Brain pericyte (primary cell): ENCODE measurements at regions not wholly inside any gene's neighbourhood (a gene's known extent, or its start where the extent isn't known, plus 50 kb on each side); places are given as distances from the start of the nearest gene placed in this dataset.
"Not testable (repeated sequence)": the region's sequence is repeated elsewhere in the genome, so short reads cannot be mapped to it uniquely, and the experiment has no call there.

Experiments
- DNase-seq: peaks from one replicate; pipeline ENCODE4 v3.0.0-alpha.2; 2012; ENCODE audit warnings: low read depth, low spot score

DNA sequence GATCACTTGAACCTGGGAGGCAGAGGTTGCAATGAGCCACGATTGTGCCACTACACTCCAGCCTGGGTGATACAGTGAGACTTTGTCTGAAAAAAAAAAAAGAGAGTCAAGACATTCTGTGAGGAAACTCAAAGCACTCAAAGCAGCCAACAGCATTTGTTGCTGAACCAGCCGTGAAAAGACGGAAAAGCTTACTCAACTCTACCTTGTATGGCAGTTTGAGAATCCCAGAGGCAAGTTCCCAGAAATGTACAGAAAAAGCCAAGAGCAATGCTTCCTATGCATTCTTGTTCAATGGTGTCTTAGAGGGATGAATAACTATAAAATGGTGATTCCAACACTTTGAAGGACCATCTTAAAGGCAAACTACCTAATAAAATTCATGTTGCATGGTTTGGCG lies 170.2 kb downstream of the HSD17B3 start:
- DNase-seq: no peak

DNA sequence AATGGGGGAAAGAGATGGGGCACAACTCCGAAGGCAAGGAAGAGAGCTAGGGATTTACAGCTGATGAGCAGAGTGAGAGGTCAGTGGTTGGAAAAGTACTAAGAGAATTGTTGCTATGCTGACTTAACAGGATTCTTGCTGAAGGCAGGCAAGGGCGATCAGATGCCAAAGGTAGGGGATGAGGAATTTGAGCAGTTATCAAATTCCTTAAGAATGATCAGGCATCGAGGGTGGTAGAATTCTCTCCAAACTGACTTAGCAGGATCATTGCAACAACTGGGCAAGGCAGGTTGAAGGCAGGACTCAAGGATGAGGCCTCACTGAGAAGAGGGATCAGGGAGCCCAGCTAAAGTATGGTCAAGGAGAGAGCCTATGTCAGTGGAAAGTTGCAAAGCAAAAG lies 171.0 kb downstream of the HSD17B3 start:
- DNase-seq: no peak

DNA sequence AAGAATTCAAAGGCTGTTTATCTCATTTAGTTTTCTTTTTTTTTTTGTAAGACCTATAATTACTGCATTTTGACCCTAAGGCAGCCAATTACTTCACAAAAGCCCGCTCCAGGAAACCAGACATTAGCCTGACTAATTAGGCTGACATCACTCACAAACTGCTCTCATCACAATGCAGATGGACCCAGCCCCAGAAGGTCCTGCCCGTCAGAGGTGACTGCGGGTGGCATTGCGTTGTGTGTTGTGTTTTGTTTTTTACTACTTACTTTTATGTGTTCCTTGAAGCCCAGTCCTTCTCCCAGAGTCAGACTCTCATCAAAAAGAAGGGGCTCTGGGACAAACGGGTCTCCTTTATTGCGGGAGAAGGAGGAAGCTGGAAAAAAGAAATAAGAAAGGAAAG lies 172.2 kb downstream of the HSD17B3 start:
- DNase-seq: no peak

DNA sequence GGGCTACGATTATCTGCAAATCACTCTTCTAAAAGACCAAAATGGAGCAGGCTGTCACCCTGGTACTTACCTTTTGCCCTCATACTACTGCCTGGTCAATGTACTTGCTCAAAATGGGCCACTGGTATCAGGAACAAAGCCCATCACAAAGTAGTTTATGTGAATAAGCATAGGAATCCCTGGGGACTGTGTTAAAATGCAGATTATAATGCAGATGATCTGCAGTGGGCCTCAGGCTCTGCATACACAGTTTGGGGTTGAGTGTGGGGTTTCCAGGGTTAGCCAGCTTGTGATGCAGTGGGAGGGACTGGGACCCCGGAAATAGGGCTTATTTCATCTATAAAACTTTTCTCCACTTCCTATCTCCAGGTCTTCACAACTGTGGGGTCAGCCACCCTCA lies 173.1 kb downstream of the HSD17B3 start:
- DNase-seq: no peak

DNA sequence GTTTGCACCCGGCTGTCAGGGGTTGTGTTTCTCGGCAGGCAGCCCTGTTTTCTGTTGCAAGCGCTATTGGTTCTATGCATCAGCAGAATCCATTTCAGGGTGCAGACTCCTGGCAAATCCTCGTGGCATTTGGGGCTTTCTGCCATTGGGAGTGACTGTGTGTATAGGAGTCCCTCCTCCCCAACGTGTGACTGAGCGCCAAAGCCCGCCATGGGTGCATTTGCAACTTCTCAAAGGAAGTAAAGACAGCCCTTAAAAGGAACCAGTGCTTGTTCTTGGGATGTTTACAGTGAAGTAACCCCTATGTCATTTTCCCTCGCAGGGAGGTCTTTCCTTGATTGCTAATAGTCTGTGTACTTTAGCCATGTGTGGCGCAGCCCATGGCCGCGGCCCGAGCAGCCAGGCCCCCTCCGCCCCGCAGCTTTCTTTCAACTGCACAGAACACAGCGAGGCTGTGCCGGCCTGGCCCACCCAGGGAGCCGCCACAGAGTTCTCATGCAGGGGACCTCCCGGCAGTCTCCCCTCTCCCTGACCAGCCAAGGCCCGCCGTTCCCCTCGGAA lies 175.6 kb downstream of the HSD17B3 start:
- no peak for DNase-seq

DNA sequence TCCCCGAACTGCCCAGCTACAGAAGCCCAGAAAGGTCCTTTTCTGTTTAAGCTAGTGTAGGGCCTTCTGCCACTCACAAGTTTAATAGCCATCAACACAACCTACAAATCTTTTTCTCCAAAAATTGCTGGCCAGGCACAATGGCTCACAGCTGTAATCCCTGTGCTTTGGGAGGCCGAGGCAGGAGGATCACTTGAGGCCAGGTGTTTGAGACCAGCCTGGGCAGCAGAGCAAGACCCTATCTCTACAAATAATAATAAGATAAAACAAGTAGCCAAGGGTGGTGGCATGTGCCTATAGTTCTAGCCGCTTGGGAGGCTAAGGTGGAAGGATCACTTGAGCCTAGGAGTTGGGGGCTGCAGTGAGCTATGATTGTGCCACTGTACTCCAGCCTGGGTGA lies 176.4 kb downstream of the HSD17B3 start:
- no peak for DNase-seq

DNA sequence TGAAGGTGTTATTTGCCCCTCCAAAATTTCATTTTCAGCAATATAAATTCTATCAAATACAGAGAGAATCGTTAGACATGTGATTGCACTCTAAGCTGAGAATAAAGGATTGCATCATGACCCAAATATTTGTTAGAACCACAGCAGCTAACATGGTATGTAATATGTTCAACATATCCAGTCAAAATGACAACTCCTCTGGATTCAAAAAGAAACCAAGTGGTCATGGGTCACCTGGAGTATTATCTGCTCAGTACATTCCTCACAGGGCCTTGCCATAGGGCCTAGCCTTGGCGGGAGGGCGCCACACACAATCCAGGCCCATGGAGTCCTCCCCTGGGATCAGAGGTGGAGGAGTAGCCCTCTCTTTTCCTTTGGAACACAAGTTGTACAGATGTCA lies 179.2 kb downstream of the HSD17B3 start:
- DNase-seq: no peak

DNA sequence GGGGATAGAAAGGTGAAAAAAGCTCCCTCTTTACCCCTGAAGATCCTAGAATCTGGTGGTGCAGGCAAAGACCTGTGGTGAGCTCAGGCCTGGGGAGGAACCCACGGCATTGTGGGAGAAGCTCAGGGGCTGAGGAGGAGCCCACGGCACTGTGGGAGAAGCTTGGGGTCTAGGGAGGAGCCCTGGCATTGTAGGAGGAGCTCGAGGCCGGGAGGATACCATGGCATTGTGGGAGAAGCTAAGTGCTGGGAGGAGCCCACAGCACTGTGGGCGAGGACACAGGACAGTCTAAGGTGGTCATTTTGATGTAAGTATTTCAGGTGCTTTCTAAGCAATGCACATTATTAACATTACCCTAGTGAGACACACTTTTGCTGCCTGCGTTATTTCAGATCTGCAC lies 179.7 kb downstream of the HSD17B3 start:
- DNase-seq: no peak

DNA sequence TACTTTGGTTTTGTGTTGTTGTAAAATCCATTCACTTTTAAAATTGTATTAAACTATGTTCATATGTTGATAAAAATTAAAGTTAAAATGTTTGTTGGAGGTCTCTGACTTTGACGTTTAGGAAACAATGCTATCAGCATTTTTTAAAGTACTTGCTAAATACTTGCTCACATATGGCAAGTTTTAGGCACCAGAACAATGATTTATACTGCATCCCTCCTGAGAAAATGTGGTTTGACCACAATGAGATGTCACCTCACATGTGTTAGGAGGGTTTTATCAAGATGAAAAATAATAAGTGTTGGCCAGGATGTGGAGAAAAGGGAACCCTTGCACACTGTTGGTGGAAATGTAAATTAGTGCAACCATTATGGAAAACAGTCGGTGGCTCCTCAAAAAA lies 180.8 kb downstream of the HSD17B3 start:
- no peak for DNase-seq

DNA sequence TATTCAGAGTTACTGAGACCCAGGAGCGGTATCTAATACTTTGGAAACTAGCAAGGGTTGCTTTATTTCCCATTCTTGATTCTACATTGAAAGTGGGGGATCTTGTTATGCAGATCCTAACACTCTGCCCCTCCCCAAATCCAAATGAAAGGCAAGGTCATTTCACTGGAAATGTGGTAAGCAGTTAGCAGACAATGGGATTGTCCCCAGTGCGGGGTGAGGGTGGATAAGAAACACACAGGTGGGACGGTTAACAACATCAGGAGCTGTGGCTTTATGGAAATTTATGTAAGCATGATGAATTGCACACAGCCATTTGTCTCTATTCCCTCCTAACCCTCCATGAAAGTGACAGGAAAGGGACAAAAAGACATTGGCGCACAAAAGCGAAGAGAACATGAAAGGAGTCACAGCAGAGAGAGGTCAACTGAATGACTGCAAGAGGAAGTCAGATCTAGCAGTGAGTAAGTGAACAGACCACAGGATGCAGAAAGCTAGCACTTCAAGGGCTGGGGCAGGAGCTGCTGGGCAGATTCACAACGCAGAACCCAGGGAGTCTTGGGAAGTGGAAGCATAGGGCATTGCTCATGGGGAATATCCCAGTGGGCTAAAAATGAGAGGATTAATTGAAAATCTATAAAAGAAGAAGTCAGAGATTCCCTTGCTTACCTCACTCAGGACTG lies 184.4 kb downstream of the HSD17B3 start:
- DNase-seq: no peak

DNA sequence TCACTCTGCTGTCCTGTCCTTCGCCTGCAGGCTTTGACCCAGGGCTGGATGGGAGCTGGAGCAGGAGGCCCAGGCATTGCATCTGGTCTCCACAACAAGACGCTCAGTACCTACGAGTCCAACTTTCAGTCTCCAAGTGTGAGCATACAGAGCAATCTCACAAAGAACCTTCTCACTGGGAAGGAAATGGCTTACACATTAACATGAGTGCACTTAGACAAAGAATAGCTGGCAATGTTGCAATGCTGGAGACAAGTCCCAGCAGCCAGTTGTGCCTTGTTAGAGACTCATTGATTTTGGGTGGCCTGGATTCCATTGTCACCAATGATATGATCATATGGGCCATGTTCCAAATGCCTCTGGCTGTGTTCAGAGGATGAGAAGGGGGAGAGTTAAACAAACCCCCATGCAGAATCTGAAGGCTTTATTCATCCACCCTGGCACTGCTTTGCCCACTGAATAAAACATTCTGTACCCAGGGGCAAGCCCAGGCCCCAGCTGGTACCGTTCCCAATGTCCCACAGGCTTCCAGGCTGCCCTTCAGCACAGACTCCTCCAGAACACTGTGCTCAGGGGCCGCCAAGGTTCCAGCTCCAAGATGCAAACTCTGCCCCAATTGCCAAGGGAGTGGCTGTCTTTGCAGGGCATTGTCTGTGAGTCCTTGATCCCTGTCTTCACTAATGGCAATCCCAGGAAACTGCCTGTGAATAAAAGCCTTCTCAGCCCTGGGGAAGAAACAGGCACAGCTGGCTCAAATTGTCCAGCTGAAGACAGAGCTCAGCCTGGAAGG lies 185.5 kb downstream of the HSD17B3 start:
- DNase-seq: no peak

DNA sequence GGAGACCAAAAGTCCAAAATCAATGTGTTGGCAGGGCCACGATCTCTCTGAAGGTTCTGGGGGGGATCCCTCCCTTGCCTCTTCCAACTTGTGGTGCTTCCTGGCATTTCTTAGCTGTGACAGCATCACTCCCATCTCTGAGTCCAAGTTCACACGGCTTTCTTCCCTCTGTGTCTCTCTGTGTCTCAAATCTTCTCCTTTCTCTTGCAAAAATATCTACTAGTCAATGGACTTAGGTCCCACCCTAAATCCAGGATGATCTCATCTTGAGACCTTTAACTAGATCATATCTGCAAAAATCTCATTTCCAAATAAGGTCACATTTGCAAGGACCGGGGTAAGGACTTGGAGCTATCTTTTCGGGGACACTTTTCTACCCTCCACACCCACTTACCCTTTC lies 186.1 kb downstream of the HSD17B3 start:
- no peak for DNase-seq

DNA sequence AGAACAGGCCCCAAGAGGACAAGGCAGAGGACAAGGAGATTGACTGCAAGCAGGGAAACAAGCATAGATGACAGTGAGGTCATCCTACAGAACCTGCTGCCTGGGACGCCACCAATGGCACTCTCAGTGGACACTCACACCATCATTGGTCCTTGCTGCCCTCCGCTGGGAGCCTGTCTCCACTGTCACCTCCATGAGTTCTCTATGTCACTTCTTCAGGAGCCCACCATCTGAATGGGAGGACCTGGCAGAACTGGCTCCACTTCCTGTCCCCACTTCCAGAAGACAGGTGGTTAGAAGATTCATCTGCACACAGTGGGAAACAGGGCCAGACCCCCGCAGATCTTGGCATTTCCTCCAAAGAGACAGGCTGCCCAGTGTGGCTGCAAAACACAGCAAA lies 188.9 kb downstream of the HSD17B3 start:
- no peak for DNase-seq

DNA sequence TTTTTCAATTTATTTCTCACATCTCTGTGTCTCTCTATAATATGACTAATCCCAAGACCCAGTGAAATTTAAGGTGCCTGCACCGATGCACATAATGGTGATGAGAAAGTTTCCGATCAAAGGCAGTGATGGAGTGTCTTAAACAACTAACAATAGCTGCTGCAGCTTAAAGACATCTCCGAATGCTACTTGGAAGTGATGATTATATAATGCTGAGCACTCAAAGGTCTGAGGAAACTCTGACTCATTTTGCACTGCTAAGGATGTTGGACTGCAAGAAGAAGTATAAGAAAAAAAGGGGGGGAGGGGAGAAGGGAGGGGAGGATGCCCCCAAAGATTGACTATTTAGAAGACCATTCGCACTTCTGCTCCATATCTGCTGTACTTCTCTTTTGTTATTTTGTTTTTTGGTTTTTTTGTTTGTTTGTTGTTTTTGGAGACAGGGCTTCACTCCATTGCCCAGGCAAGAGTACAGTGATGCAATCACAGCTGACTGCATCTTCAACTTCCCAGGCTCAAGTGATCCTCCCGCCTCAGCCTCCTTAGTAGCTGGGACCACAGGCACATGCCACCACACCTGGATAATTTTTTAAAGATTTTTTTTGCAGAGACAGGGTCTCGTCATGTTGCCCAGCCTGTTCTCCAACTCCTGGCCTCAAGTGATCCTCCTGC lies 192.2 kb downstream of the HSD17B3 start:
- no peak for DNase-seq

DNA sequence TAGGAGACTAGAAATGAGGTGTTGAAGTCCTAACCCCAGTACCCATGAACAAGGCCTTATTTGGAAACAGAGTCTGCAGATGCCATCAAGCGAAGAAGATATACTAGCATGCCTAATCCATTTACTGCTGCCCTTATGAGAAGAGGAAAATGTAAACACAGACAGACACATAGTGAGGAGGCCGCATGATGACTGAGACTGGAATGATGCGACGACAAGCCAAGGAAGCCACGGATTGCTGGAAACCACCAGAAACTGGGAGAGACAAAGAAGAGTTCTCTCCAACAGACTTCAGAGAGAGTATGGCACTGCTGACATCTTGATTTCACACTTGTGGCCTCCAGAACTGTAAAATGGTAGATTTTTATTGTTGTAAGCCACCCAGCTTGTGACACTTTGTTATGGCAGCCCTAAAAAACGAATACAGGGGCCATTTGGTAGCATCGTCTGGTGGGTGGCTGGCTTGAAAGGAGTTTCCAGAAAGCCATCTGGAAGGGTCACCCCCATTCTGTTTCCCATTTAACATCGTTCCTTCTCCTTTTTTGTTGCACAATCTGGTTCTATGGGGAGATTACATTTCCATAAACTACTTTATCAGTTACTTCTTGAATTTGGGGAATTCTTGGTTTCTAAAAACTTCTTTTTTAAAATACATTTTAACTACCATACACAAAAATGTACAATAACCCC lies 193.1 kb downstream of the HSD17B3 start:
- DNase-seq: no peak

DNA sequence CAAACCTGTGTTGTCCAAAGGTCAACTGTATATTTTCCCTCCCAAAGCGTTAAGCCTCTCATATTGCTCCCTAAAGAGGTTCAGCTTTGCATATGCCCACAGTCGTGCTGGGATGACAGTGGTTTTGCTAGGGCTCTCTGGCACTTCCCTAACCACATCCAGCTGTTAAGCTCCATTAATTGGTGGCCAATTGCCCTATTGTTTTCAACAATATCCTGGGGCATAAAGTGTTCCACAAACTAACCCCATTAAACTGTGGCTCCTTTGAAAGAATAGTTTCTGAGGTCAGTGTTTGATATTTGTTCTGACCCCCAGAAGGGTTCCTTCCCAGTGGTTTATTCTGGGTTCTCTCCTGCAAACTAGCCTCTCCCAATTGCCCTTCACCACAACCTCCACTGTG lies 194.5 kb downstream of the HSD17B3 start:
- no peak for DNase-seq

DNA sequence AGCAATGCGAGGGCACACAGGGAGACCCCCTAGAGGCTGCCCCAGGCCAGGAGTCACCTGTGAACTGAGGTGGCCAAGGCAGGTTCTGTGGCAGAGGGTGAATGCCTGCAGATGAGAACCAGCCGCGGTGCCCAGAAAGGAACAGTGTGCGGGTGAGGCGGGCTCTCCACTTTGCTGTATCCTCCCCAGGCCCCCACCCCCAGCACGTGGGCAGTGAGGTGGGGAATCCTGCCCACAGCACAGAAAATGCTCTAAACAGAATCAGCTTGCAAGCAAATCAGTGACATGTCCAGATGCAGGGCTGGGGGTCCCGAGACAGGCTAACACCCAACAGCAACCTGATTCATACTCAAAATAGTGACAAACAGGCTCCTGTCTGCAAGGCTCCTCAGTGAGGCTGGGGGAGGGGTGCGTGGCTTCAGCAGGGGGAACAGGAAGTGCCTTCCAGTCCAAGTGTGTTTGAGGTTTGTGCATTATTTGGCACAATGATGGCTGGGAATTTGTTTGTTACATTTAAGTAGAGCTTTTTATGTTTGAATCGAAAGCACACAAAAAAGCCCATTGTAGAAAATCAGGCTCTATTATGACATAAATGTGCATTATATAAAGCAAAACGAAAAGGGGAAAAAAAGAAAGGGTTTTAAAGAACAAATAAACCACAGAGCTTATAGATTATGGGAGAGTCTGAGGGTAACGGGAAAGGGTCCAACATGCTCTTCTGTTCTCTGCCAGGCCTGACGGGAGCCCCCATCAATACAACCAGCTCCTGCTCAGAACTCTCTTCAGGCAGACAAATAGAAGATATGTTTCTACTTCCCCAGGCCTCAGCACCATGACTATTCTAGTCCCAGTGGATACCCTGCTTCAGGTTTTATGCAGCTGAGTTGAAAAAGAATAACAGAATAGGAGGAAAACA lies 201.3 kb downstream of the HSD17B3 start:
- no peak for DNase-seq

DNA sequence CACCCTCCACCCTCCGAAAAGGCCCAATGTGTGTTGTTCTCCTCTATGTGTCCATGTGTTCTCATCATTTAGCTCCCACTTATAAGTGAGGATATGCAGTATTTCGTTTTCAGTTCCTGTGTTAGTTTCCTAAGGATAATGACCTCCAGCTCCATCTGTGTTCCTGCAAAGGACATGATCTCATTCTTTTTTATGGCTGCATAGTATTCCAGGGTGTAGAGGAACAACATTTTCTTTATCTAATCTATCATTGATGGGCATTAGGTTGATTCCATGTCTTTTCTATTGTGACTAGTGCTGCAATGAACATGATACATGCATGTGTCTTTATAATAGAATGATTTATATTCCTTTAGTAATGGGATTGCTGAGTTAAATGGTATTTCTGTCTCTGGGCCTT lies 211.3 kb downstream of the HSD17B3 start:
- DNase-seq: not testable (repeated sequence)

DNA sequence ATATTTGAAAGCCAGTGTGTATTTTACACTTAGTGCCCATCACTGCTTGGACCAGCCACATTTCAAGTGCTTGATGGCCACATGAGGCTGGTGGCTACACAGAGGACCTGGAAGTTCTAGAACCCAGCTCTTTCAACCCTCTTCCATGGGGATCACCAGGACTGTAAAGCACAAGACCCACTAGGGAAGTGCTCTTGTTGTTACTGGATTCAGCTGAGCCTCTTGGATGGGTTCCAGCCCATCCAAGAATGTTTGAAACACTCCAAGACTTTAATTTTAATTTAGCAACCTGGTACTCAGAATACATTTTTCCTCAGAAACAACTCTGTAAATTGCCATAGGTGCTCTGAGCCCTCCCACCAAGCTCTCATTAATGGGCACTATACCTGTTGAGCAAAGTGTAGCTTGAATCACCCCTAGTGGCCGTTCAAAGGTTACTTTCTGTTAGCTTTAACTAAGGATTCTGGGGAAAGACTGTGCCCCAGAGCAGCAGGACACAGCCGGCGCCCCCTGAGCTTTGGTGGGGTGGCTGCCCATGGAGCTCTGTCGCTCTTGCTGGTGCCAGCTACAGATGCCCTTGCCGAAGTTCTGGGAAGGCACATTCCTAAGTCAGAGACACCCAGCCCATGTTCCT lies 212.4 kb downstream of the HSD17B3 start:
- no peak for DNase-seq

DNA sequence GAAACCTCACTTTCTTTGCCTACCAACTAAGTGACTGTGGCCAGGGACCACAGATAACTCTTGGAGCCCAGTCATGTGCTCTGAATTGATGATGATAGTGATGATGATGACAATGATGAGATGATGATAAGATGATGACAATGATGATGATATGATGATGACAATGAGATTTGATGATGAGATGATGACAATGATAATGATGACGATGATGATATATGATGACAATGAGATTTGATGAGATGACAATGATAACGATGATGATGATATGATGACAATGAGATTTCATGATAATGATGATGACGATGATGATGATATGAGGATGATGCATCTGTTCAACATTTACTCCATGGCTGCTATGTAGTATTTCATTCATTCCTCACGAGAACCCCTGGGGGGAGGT lies 213.0 kb downstream of the ERCC6L2 start:
- DNase-seq: no peak
